NCI-H510A treated with DMSO at 0.1 percent for 48 hours (cell line): ENCODE measurements at regions not wholly inside any gene's neighbourhood (a gene's known extent, or its start where the extent isn't known, plus 50 kb on each side); places are given as distances from the start of the nearest gene placed in this dataset.

Experiments
- DNase-seq: peaks from one replicate; lab custom pipeline; 2025; lab: John Stamatoyannopoulos, UW

- no peak for DNase-seq
These were observed 214.2 kb downstream of the SOCS6 start for GRCh38 chr18:70503060-70503459.

GRCh38 chr18:70501358-70501757, 212.5 kb downstream of the SOCS6 start:
- no peak for DNase-seq

- DNase-seq = no peak
These were observed 211.9 kb downstream of the SOCS6 start for GRCh38 chr18:70500748-70501147.

- no peak for DNase-seq
These were observed 210.4 kb downstream of the SOCS6 start for GRCh38 chr18:70499218-70499691.

- DNase-seq = no peak
These were observed 207.8 kb downstream of the SOCS6 start for GRCh38 chr18:70496353-70497294.

- no peak for DNase-seq
These were observed 205.7 kb downstream of the SOCS6 start for GRCh38 chr18:70494524-70494923.

GRCh38 chr18:70493461-70493860, 204.6 kb downstream of the SOCS6 start:
- no peak for DNase-seq

GRCh38 chr18:70491734-70492348, 203.0 kb downstream of the SOCS6 start:
- DNase-seq = peak; percentile 83

GRCh38 chr18:70489986-70490933, 201.4 kb downstream of the SOCS6 start:
- DNase-seq = peak; percentile 92

GRCh38 chr18:70489571-70489970, 200.7 kb downstream of the SOCS6 start:
- no peak for DNase-seq

- DNase-seq = no peak
These were observed 181.1 kb downstream of the SOCS6 start for GRCh38 chr18:70469916-70470315.

- DNase-seq = no peak
These were observed 180.2 kb downstream of the SOCS6 start for GRCh38 chr18:70468861-70469547.

- DNase-seq = peak; percentile 93
These were observed 175.7 kb downstream of the SOCS6 start for GRCh38 chr18:70464343-70465114.

- no peak for DNase-seq
These were observed 174.2 kb downstream of the SOCS6 start for GRCh38 chr18:70463085-70463484.

GRCh38 chr18:70462078-70462439, 173.2 kb downstream of the SOCS6 start:
- no peak for DNase-seq

- no peak for DNase-seq
These were observed 172.7 kb downstream of the SOCS6 start for GRCh38 chr18:70461323-70462077.

- no peak for DNase-seq
These were observed 170.9 kb downstream of the SOCS6 start for GRCh38 chr18:70459731-70460130.

GRCh38 chr18:70459251-70459650, 170.4 kb downstream of the SOCS6 start:
- DNase-seq = no peak

- no peak for DNase-seq
These were observed 168.9 kb downstream of the SOCS6 start for GRCh38 chr18:70457788-70458187.

- DNase-seq = no peak
These were observed 168.4 kb downstream of the SOCS6 start for GRCh38 chr18:70457223-70457622.
